HG02571 (cell line): ENCODE measurements at regions not wholly inside any gene's neighbourhood (a gene's known extent, or its start where the extent isn't known, plus 50 kb on each side); places are given as distances from the start of the nearest gene placed in this dataset.

Source experiments
- ATAC-seq: cut with Tn5 transposase; IDR thresholded peaks from one replicate; pipeline ENCODE4 v1.9.1; 2021; ENCODE audit warnings: mild to moderate bottlenecking, moderate library complexity; ENCODE audit not compliant: unreplicated experiment

- ATAC-seq, result no peak
Measured at GRCh38 chr9:108681851-108682590, 173.8 kb downstream of the ACTL7B start.

- no peak for ATAC-seq
Measured at GRCh38 chr9:108680946-108681345, 174.8 kb downstream of the ACTL7B start.

- no peak for ATAC-seq
Measured at GRCh38 chr9:108677776-108678175, 178.0 kb downstream of the ACTL7B start.

GRCh38 chr9:108676355-108676754, 179.4 kb downstream of the ACTL7B start:
- ATAC-seq, result no peak

- no peak for ATAC-seq
Measured at GRCh38 chr9:108675708-108676107, 180.1 kb downstream of the ACTL7B start.

- ATAC-seq, result no peak
Measured at GRCh38 chr9:108674766-108675530, 180.8 kb downstream of the ACTL7B start.

GRCh38 chr9:108673386-108673785, 182.4 kb downstream of the ACTL7B start:
- no peak for ATAC-seq

- ATAC-seq, result no peak
Measured at GRCh38 chr9:108672475-108673190, 183.2 kb downstream of the ACTL7B start.

GRCh38 chr9:108671794-108672193, 184.0 kb downstream of the ACTL7B start:
- no peak for ATAC-seq

GRCh38 chr9:108671176-108671575, 184.6 kb downstream of the ACTL7B start:
- ATAC-seq, result no peak

- ATAC-seq, result no peak
Measured at GRCh38 chr9:108668938-108669335, 186.8 kb downstream of the ACTL7B start.

- ATAC-seq, result no peak
Measured at GRCh38 chr9:108668191-108668937, 187.4 kb downstream of the ACTL7B start.

GRCh38 chr9:108666240-108666784, 189.5 kb downstream of the ACTL7B start:
- ATAC-seq, result no peak

- ATAC-seq, result no peak
Measured at GRCh38 chr9:108665521-108666239, 190.1 kb downstream of the ACTL7B start.

- no peak for ATAC-seq
Measured at GRCh38 chr9:108664309-108665255, 191.2 kb downstream of the ACTL7B start.

- ATAC-seq, result no peak
Measured at GRCh38 chr9:108663422-108663821, 192.4 kb downstream of the ACTL7B start.

GRCh38 chr9:108662956-108663355, 192.8 kb downstream of the ACTL7B start:
- ATAC-seq, result no peak

GRCh38 chr9:108662091-108662875, 193.5 kb downstream of the ACTL7B start:
- ATAC-seq, result no peak
